Skeletal muscle tissue (tissue), 3 donors: ENCODE measurements at regions not wholly inside any gene's neighbourhood (a gene's known extent, or its start where the extent isn't known, plus 50 kb on each side); places are given as distances from the start of the nearest gene placed in this dataset.

Experiments used
- H3K27ac ChIP-seq: one replicate; pipeline ENCODE4 v1.7.0; 2013; ENCODE audit warnings: mild to moderate bottlenecking, low read depth, low read length, inconsistent platforms
- H3K27me3 ChIP-seq, 3 donors: one replicate each; pipeline ENCODE4 v1.7.0; 2013; ENCODE audit warnings: low read length in 3 of 3; ENCODE audit not compliant: control insufficient read depth in 3 of 3, insufficient read depth in 3 of 3
- H3K36me3 ChIP-seq, 3 donors: one replicate each; pipeline ENCODE4 v1.7.0; 2013; ENCODE audit warnings: low read length in 3 of 3; ENCODE audit not compliant: control insufficient read depth in 3 of 3, insufficient read depth in 3 of 3
- H3K4me1 ChIP-seq, 3 donors: one replicate each; pipeline ENCODE4 v1.7.0; 2013; ENCODE audit warnings: low read length in 3 of 3, mild to moderate bottlenecking in 3 of 3; ENCODE audit not compliant: control insufficient read depth in 3 of 3, insufficient read depth in 3 of 3
- H3K4me3 ChIP-seq, 3 donors: one replicate each; pipeline ENCODE4 v1.7.0; 2013; ENCODE audit warnings: low read length in 3 of 3
- H3K9ac ChIP-seq, 3 donors: one replicate each; pipeline ENCODE4 v1.7.0; 2013; ENCODE audit warnings: low read length in 3 of 3, mild to moderate bottlenecking in 3 of 3, moderate library complexity in 2 of 3, low read depth in 1 of 3
- H3K9me3 ChIP-seq, 3 donors: one replicate each; pipeline ENCODE4 v1.7.0; 2013; ENCODE audit warnings: low read length in 3 of 3; ENCODE audit not compliant: control insufficient read depth in 3 of 3
- donor health status: Osteomylitis.

GRCh38 chr3:179503152-179503551 is 51.9 kb upstream of the GNB4 start:
- Histone ChIP-seq H3K4me3 (no peak overlapping the region), H3K9me3 (no peaks in the 10 kb centered on the region), H3K4me1 (no peaks in the 10 kb centered on the region), H3K27ac (no peak overlapping the region), H3K9ac (no peak overlapping the region), H3K36me3 (no peaks in the 10 kb centered on the region), H3K27me3 (peaks cover 0 to 2% (median 0%) of the 10 kb centered on the region in 3 donors)

GRCh38 chr3:179503640-179504039 is 52.4 kb upstream of the GNB4 start:
- Histone ChIP-seq H3K9me3 (no peaks in the 10 kb centered on the region), H3K27me3 (peaks cover 0 to 2% (median 0%) of the 10 kb centered on the region in 3 donors), H3K4me1 (no peaks in the 10 kb centered on the region), H3K4me3 (no peak overlapping the region), H3K9ac (no peak overlapping the region), H3K27ac (no peak overlapping the region), H3K36me3 (no peaks in the 10 kb centered on the region)

- Histone ChIP-seq H3K4me1 (no peaks in the 10 kb centered on the region), H3K9ac (no peak overlapping the region), H3K4me3 (no peak overlapping the region), H3K9me3 (no peaks in the 10 kb centered on the region), H3K27me3 (peaks cover 0 to 2% (median 0%) of the 10 kb centered on the region in 3 donors), H3K36me3 (no peaks in the 10 kb centered on the region), H3K27ac (no peak overlapping the region)
Measured at GRCh38 chr3:179504371-179504770, 53.1 kb upstream of the GNB4 start.

GRCh38 chr3:179505534-179505933 is 54.3 kb upstream of the GNB4 start:
- Histone ChIP-seq H3K4me1 (no peaks in the 10 kb centered on the region), H3K9ac (no peak overlapping the region), H3K9me3 (no peaks in the 10 kb centered on the region), H3K36me3 (no peaks in the 10 kb centered on the region), H3K4me3 (no peak overlapping the region), H3K27me3 (peaks cover 0 to 2% (median 0%) of the 10 kb centered on the region in 3 donors), H3K27ac (no peak overlapping the region)

GRCh38 chr3:179506792-179507191 is 55.5 kb upstream of the GNB4 start:
- Histone ChIP-seq H3K4me1 (no peaks in the 10 kb centered on the region), H3K36me3 (no peaks in the 10 kb centered on the region), H3K9ac (no peak overlapping the region), H3K27ac (no peak overlapping the region), H3K27me3 (peaks cover 0 to 2% (median 0%) of the 10 kb centered on the region in 3 donors), H3K9me3 (no peaks in the 10 kb centered on the region), H3K4me3 (no peak overlapping the region)

- H3K27ac ChIP-seq: no peak overlapping the region
- H3K9me3 ChIP-seq: no peaks in the 10 kb centered on the region
- H3K27me3 ChIP-seq: peaks cover 0 to 2% (median 0%) of the 10 kb centered on the region in 3 donors
- H3K9ac ChIP-seq: no peak overlapping the region
- H3K4me1 ChIP-seq: no peaks in the 10 kb centered on the region
- no peak overlapping the region for H3K4me3 ChIP-seq
- H3K36me3 ChIP-seq: no peaks in the 10 kb centered on the region
Measured at GRCh38 chr3:179509701-179510100, 53.0 kb upstream of the ACTL6A start.

GRCh38 chr3:179510496-179510895 is 52.2 kb upstream of the ACTL6A start:
- H3K9me3 ChIP-seq: no peaks in the 10 kb centered on the region
- no peak overlapping the region for H3K27ac ChIP-seq
- H3K36me3 ChIP-seq: no peaks in the 10 kb centered on the region
- H3K27me3 ChIP-seq: peaks cover 0 to 2% (median 0%) of the 10 kb centered on the region in 3 donors
- no peaks in the 10 kb centered on the region for H3K4me1 ChIP-seq
- no peak overlapping the region for H3K9ac ChIP-seq
- no peak overlapping the region for H3K4me3 ChIP-seq

- H3K9ac ChIP-seq: no peak overlapping the region
- peak overlapping the region in 1 of 3 donors; percentile 3 for H3K4me3 ChIP-seq
- H3K36me3 ChIP-seq: no peaks in the 10 kb centered on the region
- peaks cover 0 to under 1% (median 0%) of the 10 kb centered on the region in 3 donors for H3K27me3 ChIP-seq
- H3K4me1 ChIP-seq: no peaks in the 10 kb centered on the region
- no peak overlapping the region for H3K27ac ChIP-seq
- no peaks in the 10 kb centered on the region for H3K9me3 ChIP-seq
Measured at GRCh38 chr3:179512378-179512777, 50.3 kb upstream of the ACTL6A start.
